ENCODE measurements at regions not wholly inside any gene's neighbourhood (a gene's known extent, or its start where the extent isn't known, plus 50 kb on each side); places are given as distances from the start of the nearest gene placed in this dataset.
"Not testable (repeated sequence)": the region's sequence is repeated elsewhere in the genome, so short reads cannot be mapped to it uniquely, and the experiment has no call there.

DNA sequence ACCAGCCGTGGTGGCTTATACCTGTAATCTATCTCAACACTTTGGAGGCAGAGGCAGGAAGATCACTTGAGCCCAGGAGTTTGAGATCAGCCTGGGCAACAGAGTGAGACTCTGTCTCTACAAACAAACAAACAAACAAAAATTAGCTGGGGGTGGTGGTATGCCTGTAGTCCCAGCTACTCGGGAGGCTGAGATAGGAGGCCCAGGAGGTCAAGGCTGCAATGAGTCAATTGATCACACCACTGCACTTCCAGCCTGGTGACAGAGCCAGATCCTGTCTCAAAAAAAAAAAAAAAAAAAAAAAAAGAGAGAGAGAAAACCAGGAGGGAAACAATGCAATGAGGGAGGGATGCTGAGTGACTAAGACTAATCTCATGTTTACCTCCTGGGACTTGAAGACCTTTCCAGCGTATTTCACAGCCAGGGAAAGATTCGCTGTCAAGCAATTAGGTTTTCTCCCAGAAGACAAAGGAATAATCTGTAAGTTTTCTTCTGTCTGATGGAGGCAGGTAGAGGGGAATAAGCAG lies 51.1 kb upstream of the MIER3 start:
- Mint-ChIP-seq H3K9me3 (ENCODE audit: unreplicated experiment) (no peaks in the 10 kb centered on the region), H3K27me3 (ENCODE audit: unreplicated experiment) (peaks cover 53% of the 10 kb centered on the region), H3K27ac (ENCODE audit: unreplicated experiment) (no peak overlapping the region), H3K4me3 (ENCODE audit: unreplicated experiment) (no peak overlapping the region), H3K4me1 (ENCODE audit: unreplicated experiment) (no peaks in the 10 kb centered on the region), H3K36me3 (ENCODE audit: unreplicated experiment) (no peaks in the 10 kb centered on the region)
- TF ChIP-seq, protein P1, sequence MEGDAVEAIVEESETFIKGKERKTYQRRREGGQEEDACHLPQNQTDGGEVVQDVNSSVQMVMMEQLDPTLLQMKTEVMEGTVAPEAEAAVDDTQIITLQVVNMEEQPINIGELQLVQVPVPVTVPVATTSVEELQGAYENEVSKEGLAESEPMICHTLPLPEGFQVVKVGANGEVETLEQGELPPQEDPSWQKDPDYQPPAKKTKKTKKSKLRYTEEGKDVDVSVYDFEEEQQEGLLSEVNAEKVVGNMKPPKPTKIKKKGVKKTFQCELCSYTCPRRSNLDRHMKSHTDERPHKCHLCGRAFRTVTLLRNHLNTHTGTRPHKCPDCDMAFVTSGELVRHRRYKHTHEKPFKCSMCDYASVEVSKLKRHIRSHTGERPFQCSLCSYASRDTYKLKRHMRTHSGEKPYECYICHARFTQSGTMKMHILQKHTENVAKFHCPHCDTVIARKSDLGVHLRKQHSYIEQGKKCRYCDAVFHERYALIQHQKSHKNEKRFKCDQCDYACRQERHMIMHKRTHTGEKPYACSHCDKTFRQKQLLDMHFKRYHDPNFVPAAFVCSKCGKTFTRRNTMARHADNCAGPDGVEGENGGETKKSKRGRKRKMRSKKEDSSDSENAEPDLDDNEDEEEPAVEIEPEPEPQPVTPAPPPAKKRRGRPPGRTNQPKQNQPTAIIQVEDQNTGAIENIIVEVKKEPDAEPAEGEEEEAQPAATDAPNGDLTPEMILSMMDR (IDR thresholded peaks at IDR 0.05) = no peak
- peak; percentile 8 for DNase-seq (ENCODE audit: extremely low spot score, unreplicated experiment)

- peak; percentile 46 for DNase-seq (ENCODE audit: extremely low spot score, unreplicated experiment)
- not testable (repeated sequence) for H3K4me3 Mint-ChIP-seq (ENCODE audit: unreplicated experiment); H3K4me1 Mint-ChIP-seq (ENCODE audit: unreplicated experiment); H3K36me3 Mint-ChIP-seq (ENCODE audit: unreplicated experiment); H3K27ac Mint-ChIP-seq (ENCODE audit: unreplicated experiment); H3K9me3 Mint-ChIP-seq (ENCODE audit: unreplicated experiment)
- peaks cover 49% of the 10 kb centered on the region for H3K27me3 Mint-ChIP-seq (ENCODE audit: unreplicated experiment)
These were observed 51.6 kb upstream of the MIER3 start for GRCh38 chr5:57003566-57003965.

DNA sequence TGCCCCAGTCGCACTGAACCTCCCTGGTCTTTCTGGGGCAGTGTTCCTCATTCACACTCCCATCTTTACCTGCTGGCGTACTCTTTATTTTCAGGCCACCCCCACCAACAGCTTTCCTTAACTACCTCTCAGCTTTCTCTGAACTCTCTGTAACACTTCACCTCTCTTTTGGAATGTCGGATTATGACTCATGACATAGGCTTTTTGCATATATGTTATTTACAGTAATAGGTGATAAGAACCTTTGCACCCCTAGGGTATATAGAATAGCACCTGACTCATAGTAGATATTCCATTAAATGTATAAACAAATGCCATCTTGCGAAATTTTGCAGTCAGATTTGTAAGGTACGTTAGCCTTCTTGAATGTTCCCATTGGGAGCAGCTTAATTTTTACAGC lies 52.9 kb upstream of the MIER3 start:
- TF ChIP-seq, protein P1 (IDR thresholded peaks at IDR 0.05) = no peak
- Mint-ChIP-seq H3K4me3 (ENCODE audit: unreplicated experiment) (no peak overlapping the region), H3K27ac (ENCODE audit: unreplicated experiment) (no peak overlapping the region), H3K27me3 (ENCODE audit: unreplicated experiment) (peaks cover 51% of the 10 kb centered on the region), H3K4me1 (ENCODE audit: unreplicated experiment) (no peaks in the 10 kb centered on the region), H3K36me3 (ENCODE audit: unreplicated experiment) (no peaks in the 10 kb centered on the region), H3K9me3 (ENCODE audit: unreplicated experiment) (no peaks in the 10 kb centered on the region)
- peak; percentile 27 for DNase-seq (ENCODE audit: extremely low spot score, unreplicated experiment)

- Mint-ChIP-seq H3K4me1 (ENCODE audit: unreplicated experiment) (no peaks in the 10 kb centered on the region), H3K27ac (ENCODE audit: unreplicated experiment) (no peak overlapping the region), H3K27me3 (ENCODE audit: unreplicated experiment) (peaks cover 35% of the 10 kb centered on the region), H3K4me3 (ENCODE audit: unreplicated experiment) (no peak overlapping the region), H3K9me3 (ENCODE audit: unreplicated experiment) (no peaks in the 10 kb centered on the region), H3K36me3 (ENCODE audit: unreplicated experiment) (no peaks in the 10 kb centered on the region)
- peak; percentile 36 for DNase-seq (ENCODE audit: extremely low spot score, unreplicated experiment)
- TF ChIP-seq, protein P1 (IDR thresholded peaks at IDR 0.05) = no peak
These were observed 55.4 kb upstream of the MIER3 start for GRCh38 chr5:57007344-57007743.

DNA sequence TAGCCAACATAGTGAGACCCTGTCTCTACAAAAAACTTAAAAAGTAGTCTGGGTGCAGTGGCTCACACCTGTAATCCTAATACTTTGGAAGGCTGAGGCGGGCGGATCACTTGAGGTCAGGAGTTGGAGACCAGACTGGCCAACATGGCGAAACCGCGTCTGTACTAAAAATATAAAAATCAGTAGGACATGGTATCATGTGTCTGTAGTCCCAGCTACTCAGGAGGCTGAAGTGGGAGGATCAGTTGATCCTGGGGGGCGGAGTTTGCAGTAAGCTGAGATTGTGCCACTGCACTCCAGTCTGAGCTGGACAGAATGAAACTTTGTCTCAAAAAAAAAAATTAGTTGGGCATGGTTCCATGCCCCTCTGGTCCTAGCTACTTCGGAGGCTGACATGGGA lies 57.9 kb upstream of the MIER3 start:
- Mint-ChIP-seq H3K4me1 (ENCODE audit: unreplicated experiment) (no peaks in the 10 kb centered on the region), H3K9me3 (ENCODE audit: unreplicated experiment) (no peaks in the 10 kb centered on the region), H3K27me3 (ENCODE audit: unreplicated experiment) (peaks cover 42% of the 10 kb centered on the region), H3K36me3 (ENCODE audit: unreplicated experiment) (no peaks in the 10 kb centered on the region), H3K27ac (ENCODE audit: unreplicated experiment) (no peak overlapping the region), H3K4me3 (ENCODE audit: unreplicated experiment) (no peak overlapping the region)
- DNase-seq (ENCODE audit: extremely low spot score, unreplicated experiment) = peak; percentile 36
- TF ChIP-seq, protein P1 (IDR thresholded peaks at IDR 0.05) = no peak

GRCh38 chr5:57010786-57011185 lies 58.9 kb upstream of the MIER3 start:
- H3K9me3 Mint-ChIP-seq (ENCODE audit: unreplicated experiment) = no peaks in the 10 kb centered on the region
- TF ChIP-seq, protein P1 (IDR thresholded peaks at IDR 0.05) = no peak

More at GRCh38 chr5:57010786-57011185, 58.9 kb upstream of the MIER3 start:
- peaks cover 41% of the 10 kb centered on the region for H3K27me3 Mint-ChIP-seq (ENCODE audit: unreplicated experiment)
- DNase-seq (ENCODE audit: extremely low spot score, unreplicated experiment) = peak; percentile 17
- no peaks in the 10 kb centered on the region for H3K36me3 Mint-ChIP-seq (ENCODE audit: unreplicated experiment)
- no peaks in the 10 kb centered on the region for H3K4me1 Mint-ChIP-seq (ENCODE audit: unreplicated experiment)
- H3K27ac Mint-ChIP-seq (ENCODE audit: unreplicated experiment) = no peak overlapping the region
- no peak overlapping the region for H3K4me3 Mint-ChIP-seq (ENCODE audit: unreplicated experiment)

Measured in osteocyte (in vitro differentiated cells).